Kidney epithelial cell (primary cell): ENCODE measurements at regions not wholly inside any gene's neighbourhood (a gene's known extent, or its start where the extent isn't known, plus 50 kb on each side); places are given as distances from the start of the nearest gene placed in this dataset.

Source experiments
- DNase-seq: peaks from one replicate; pipeline ENCODE4 v3.0.0-alpha.2; 2010; ENCODE audit warnings: low read depth
- H3K27me3 ChIP-seq: 2 replicates; pipeline ENCODE4 v1.6.0; 2011; ENCODE audit warnings: low read length; ENCODE audit not compliant: control insufficient read depth, insufficient read depth
- H3K36me3 ChIP-seq: 2 replicates; pipeline ENCODE4 v1.5.1; 2011; ENCODE audit warnings: low read length; ENCODE audit not compliant: control insufficient read depth, insufficient read depth
- H3K4me3 ChIP-seq: 2 replicates; pipeline ENCODE4 v1.5.1; 2011; ENCODE audit warnings: low read depth, mild to moderate bottlenecking, control low read depth, low read length
- TF ChIP-seq, protein P1 (sequence below): IDR thresholded peaks from 2 replicates; pipeline ENCODE4 v1.5.1; 2011; ENCODE audit warnings: mild to moderate bottlenecking, moderate library complexity, low read length, control low read depth, inconsistent platforms; ENCODE audit not compliant: insufficient read depth, poor library complexity, severe bottlenecking

- TF ChIP-seq, protein P1, sequence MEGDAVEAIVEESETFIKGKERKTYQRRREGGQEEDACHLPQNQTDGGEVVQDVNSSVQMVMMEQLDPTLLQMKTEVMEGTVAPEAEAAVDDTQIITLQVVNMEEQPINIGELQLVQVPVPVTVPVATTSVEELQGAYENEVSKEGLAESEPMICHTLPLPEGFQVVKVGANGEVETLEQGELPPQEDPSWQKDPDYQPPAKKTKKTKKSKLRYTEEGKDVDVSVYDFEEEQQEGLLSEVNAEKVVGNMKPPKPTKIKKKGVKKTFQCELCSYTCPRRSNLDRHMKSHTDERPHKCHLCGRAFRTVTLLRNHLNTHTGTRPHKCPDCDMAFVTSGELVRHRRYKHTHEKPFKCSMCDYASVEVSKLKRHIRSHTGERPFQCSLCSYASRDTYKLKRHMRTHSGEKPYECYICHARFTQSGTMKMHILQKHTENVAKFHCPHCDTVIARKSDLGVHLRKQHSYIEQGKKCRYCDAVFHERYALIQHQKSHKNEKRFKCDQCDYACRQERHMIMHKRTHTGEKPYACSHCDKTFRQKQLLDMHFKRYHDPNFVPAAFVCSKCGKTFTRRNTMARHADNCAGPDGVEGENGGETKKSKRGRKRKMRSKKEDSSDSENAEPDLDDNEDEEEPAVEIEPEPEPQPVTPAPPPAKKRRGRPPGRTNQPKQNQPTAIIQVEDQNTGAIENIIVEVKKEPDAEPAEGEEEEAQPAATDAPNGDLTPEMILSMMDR, result no peak
- H3K4me3 ChIP-seq, result no peak overlapping the region
- H3K36me3 ChIP-seq, result no peaks in the 10 kb centered on the region
- H3K27me3 ChIP-seq, result no peaks in the 10 kb centered on the region
- DNase-seq, result no peak
Observed at GRCh38 chrX:99001286-99001685, 1408.8 kb downstream of the PCDH19 start.

DNA sequence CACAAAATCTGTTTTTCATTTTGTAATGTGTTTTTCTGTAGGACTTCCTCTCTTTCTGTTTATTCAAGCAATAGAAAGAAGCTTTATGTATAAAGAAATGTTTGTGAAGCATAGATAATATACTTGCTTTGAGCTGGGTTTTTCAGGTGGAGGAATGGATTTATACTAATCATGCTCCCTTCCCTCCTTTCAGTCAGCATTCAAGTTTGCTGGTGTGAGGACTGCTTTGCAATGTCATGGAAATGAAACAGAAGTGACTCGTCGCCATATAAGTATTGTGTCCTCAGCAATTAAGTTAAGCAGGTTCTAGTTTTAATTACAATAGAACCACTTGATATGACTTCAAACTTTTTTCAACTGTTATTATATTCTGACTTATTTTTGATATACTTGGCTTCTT lies 1447.1 kb downstream of the PCDH19 start:
- TF ChIP-seq, protein P1, result no peak
- H3K27me3 ChIP-seq, result no peaks in the 10 kb centered on the region
- H3K36me3 ChIP-seq, result no peaks in the 10 kb centered on the region
- H3K4me3 ChIP-seq, result no peak overlapping the region
- no peak for DNase-seq

- Histone ChIP-seq H3K27me3 (no peaks in the 10 kb centered on the region), H3K36me3 (no peaks in the 10 kb centered on the region), H3K4me3 (no peak overlapping the region)
- TF ChIP-seq, protein P1, result no peak
- DNase-seq, result no peak
Observed at GRCh38 chrX:98956014-98956413, 1454.1 kb downstream of the PCDH19 start.

- Histone ChIP-seq H3K36me3 (no peaks in the 10 kb centered on the region), H3K4me3 (no peak overlapping the region), H3K27me3 (no peaks in the 10 kb centered on the region)
- no peak for DNase-seq
- TF ChIP-seq, protein P1, result no peak
Observed at GRCh38 chrX:98939456-98939855, 1470.6 kb downstream of the PCDH19 start.

DNA sequence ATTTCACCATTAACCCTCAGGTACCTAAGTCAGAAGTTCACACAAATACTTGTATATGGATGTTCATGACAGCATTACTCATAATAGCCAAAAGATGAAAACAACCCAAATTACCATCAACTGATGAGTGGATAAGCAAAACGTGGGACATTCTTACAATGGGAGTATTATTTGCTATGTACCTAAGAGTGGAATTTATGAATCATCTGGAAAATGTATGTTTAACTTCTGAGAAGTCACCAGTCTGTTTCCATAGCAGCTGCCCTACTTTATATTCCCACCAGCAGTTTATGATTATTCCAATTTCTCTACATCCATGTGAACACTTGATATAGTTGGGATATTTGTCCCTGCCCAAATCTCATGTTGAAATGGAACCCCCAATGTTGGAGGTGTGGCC lies 1478.9 kb downstream of the PCDH19 start:
- no peak overlapping the region for H3K4me3 ChIP-seq
- no peaks in the 10 kb centered on the region for H3K27me3 ChIP-seq
- no peak for DNase-seq
- H3K36me3 ChIP-seq, result no peaks in the 10 kb centered on the region
- TF ChIP-seq, protein P1, result no peak

DNA sequence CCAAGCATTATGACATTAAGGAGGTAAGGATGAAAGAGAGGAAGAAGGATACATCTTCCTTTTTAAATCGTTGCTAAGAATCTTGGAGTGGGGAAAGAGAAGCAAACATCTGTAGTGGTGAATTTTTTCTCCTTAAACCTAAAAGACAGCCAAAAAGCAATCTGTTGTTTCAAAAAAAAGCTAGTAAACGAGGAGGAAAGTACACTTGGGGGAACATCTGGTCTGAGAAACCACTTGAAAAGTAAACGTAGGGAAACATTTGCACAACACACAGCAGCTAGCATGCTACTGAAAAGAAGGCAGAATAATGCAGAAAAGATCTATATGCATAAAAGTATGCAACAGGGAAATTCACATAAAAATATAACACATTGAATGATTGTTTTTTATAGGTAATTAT lies 1485.6 kb downstream of the PCDH19 start:
- TF ChIP-seq, protein P1, result no peak
- H3K27me3 ChIP-seq, result no peaks in the 10 kb centered on the region
- DNase-seq, result no peak
- H3K36me3 ChIP-seq, result no peaks in the 10 kb centered on the region
- no peak overlapping the region for H3K4me3 ChIP-seq
